HUES6 (cell line): ENCODE measurements at regions not wholly inside any gene's neighbourhood (a gene's known extent, or its start where the extent isn't known, plus 50 kb on each side); places are given as distances from the start of the nearest gene placed in this dataset.
A peak's percentile ranks its signal among the peaks of the same experiment; 100 is the strongest.
"Not testable (repeated sequence)": the region's sequence is repeated elsewhere in the genome, so short reads cannot be mapped to it uniquely, and the experiment has no call there.

ENCODE experiments used
- H3K27ac ChIP-seq: 2 replicates; pipeline ENCODE4 v1.7.0; 2013; ENCODE audit warnings: low read depth, mild to moderate bottlenecking, low read length, inconsistent platforms
- H3K27me3 ChIP-seq: 2 replicates; pipeline ENCODE4 v1.6.1; 2013; ENCODE audit warnings: low read length; ENCODE audit not compliant: control insufficient read depth, insufficient read depth
- H3K36me3 ChIP-seq: 2 replicates; pipeline ENCODE4 v1.6.1; 2013; ENCODE audit warnings: low read length; ENCODE audit not compliant: control insufficient read depth, insufficient read depth
- H3K4me1 ChIP-seq: 2 replicates; pipeline ENCODE4 v1.6.1; 2013; ENCODE audit warnings: low read length; ENCODE audit not compliant: control insufficient read depth, insufficient read depth
- H3K4me3 ChIP-seq: 2 replicates; pipeline ENCODE4 v1.5.1; 2013; ENCODE audit warnings: low read depth, low read length
- H3K9ac ChIP-seq: one replicate; pipeline ENCODE4 v1.6.1; 2013; ENCODE audit warnings: mild to moderate bottlenecking, low read length
- H3K9me3 ChIP-seq: 2 replicates; pipeline ENCODE4 v1.6.1; 2013; ENCODE audit warnings: low read depth, low read length; ENCODE audit not compliant: control insufficient read depth, insufficient read depth

- H3K9ac ChIP-seq, H3K36me3 ChIP-seq, H3K27ac ChIP-seq, H3K27me3 ChIP-seq, H3K4me3 ChIP-seq: not testable (repeated sequence)
- Histone ChIP-seq H3K9me3 (peaks cover 25% of the 10 kb centered on the region), H3K4me1 (peaks cover 28% of the 10 kb centered on the region)
Observed at GRCh38 chr18:8935346-8935745, 167.2 kb upstream of the NDUFV2 start.

- Histone ChIP-seq H3K9me3 (peaks cover 20% of the 10 kb centered on the region), H3K27ac (no peak overlapping the region; the same call in 1 of the 2 replicates), H3K9ac (no peak overlapping the region), H3K27me3 (no peaks in the 10 kb centered on the region), H3K4me1 (peaks cover 22% of the 10 kb centered on the region), H3K4me3 (no peak overlapping the region), H3K36me3 (no peaks in the 10 kb centered on the region)
Observed at GRCh38 chr18:8936619-8937018, 165.9 kb upstream of the NDUFV2 start.

- no peaks in the 10 kb centered on the region for H3K36me3 ChIP-seq
- H3K27me3 ChIP-seq, result no peaks in the 10 kb centered on the region
- H3K9ac ChIP-seq, result peak overlapping the region; percentile 55
- H3K4me1 ChIP-seq, result peaks cover 28% of the 10 kb centered on the region
- peaks cover 19% of the 10 kb centered on the region for H3K9me3 ChIP-seq
- no peak overlapping the region for H3K4me3 ChIP-seq
- H3K27ac ChIP-seq, result peak overlapping the region; percentile 58
Observed at GRCh38 chr18:8937160-8938094, 165.1 kb upstream of the NDUFV2 start.

GRCh38 chr18:8938817-8939216 lies 163.7 kb upstream of the NDUFV2 start:
- H3K4me1 ChIP-seq, result peaks cover 33% of the 10 kb centered on the region
- H3K27ac ChIP-seq, result no peak overlapping the region
- no peaks in the 10 kb centered on the region for H3K36me3 ChIP-seq
- peaks cover 6% of the 10 kb centered on the region; the same call in 1 of the 2 replicates for H3K9me3 ChIP-seq
- H3K9ac ChIP-seq, result no peak overlapping the region
- H3K27me3 ChIP-seq, result no peaks in the 10 kb centered on the region
- H3K4me3 ChIP-seq, result no peak overlapping the region

GRCh38 chr18:8942021-8942908 lies 160.2 kb upstream of the NDUFV2 start:
- peaks cover 28% of the 10 kb centered on the region for H3K4me1 ChIP-seq
- H3K9me3 ChIP-seq, result peaks cover 12% of the 10 kb centered on the region; the same call in 1 of the 2 replicates
- H3K36me3 ChIP-seq, result no peaks in the 10 kb centered on the region
- no peaks in the 10 kb centered on the region for H3K27me3 ChIP-seq
- H3K4me3 ChIP-seq, result no peak overlapping the region
- no peak overlapping the region for H3K9ac ChIP-seq
- H3K27ac ChIP-seq, result peak overlapping the region; percentile 49; the same call in 1 of the 2 replicates

- H3K27ac ChIP-seq, result no peak overlapping the region; the same call in 1 of the 2 replicates
- peaks cover 27% of the 10 kb centered on the region for H3K4me1 ChIP-seq
- no peak overlapping the region for H3K9ac ChIP-seq
- no peak overlapping the region for H3K4me3 ChIP-seq
- peaks cover 12% of the 10 kb centered on the region; the same call in 1 of the 2 replicates for H3K9me3 ChIP-seq
- no peaks in the 10 kb centered on the region for H3K27me3 ChIP-seq
- H3K36me3 ChIP-seq, result no peaks in the 10 kb centered on the region
Observed at GRCh38 chr18:8942909-8943545, 159.5 kb upstream of the NDUFV2 start.

GRCh38 chr18:8943900-8944870 lies 158.3 kb upstream of the NDUFV2 start:
- H3K4me1 ChIP-seq, result peaks cover 38% of the 10 kb centered on the region
- no peak overlapping the region for H3K4me3 ChIP-seq
- no peaks in the 10 kb centered on the region for H3K27me3 ChIP-seq
- H3K9ac ChIP-seq, result no peak overlapping the region
- peaks cover 12% of the 10 kb centered on the region; the same call in 1 of the 2 replicates for H3K9me3 ChIP-seq
- no peak overlapping the region for H3K27ac ChIP-seq
- no peaks in the 10 kb centered on the region for H3K36me3 ChIP-seq

- no peaks in the 10 kb centered on the region for H3K27me3 ChIP-seq
Observed at GRCh38 chr18:8944871-8945245, 157.6 kb upstream of the NDUFV2 start.

GRCh38 chr18:8945514-8945913 lies 157.0 kb upstream of the NDUFV2 start:
- no peak overlapping the region for H3K4me3 ChIP-seq
- H3K36me3 ChIP-seq, result no peaks in the 10 kb centered on the region
- H3K27me3 ChIP-seq, result no peaks in the 10 kb centered on the region
- peaks cover 12% of the 10 kb centered on the region; the same call in 1 of the 2 replicates for H3K9me3 ChIP-seq
- no peak overlapping the region for H3K9ac ChIP-seq
- peaks cover 46% of the 10 kb centered on the region for H3K4me1 ChIP-seq
- H3K27ac ChIP-seq, result no peak overlapping the region

More at GRCh38 chr18:8944871-8945245, 157.6 kb upstream of the NDUFV2 start:
- Histone ChIP-seq H3K36me3 (no peaks in the 10 kb centered on the region), H3K27ac (no peak overlapping the region), H3K4me3 (no peak overlapping the region), H3K9ac (no peak overlapping the region), H3K4me1 (peaks cover 44% of the 10 kb centered on the region), H3K9me3 (peaks cover 12% of the 10 kb centered on the region; the same call in 1 of the 2 replicates)
